K562 (cell line): ENCODE measurements at regions not wholly inside any gene's neighbourhood (a gene's known extent, or its start where the extent isn't known, plus 50 kb on each side); places are given as distances from the start of the nearest gene placed in this dataset.

ENCODE experiments used
- CREB1 ChIP-seq, 2 experiments: sonication (generic) in 1 of 2; formaldehyde crosslinking in 1 of 2; IDR thresholded peaks; 2 replicates each; pipeline versions ENCODE4 v1.6.1 to v1.8.0; 2012 to 2022; ENCODE audit warnings: inconsistent platforms in 1 of 2, mild to moderate bottlenecking in 1 of 2, missing genetic modification reagents in 1 of 2, moderate library complexity in 1 of 2
- ETV6 ChIP-seq, 3 experiments: fragments of 150-350 bp in 1 of 3; sonication (generic) in 1 of 3; formaldehyde crosslinking in 1 of 3; IDR thresholded peaks; 2 replicates each; pipeline versions ENCODE4 v1.6.1 to v1.8.0; 2014 to 2022; ENCODE audit warnings: borderline replicate concordance in 2 of 3, low read depth in 2 of 3, antibody characterized with exemption in 1 of 3, low read length in 1 of 3, mild to moderate bottlenecking in 1 of 3, missing genetic modification reagents in 1 of 3
- FOXA1 ChIP-seq: fragments of 450-650 bp; IDR thresholded peaks from 2 replicates; pipeline ENCODE4 v1.6.1; 2016; ENCODE audit warnings: mild to moderate bottlenecking, borderline replicate concordance
- KDM1A ChIP-seq, 2 experiments: fragments of 450-650 bp; IDR thresholded peaks; 2 replicates each; pipeline ENCODE4 v1.6.1; 2016; ENCODE audit warnings: mild to moderate bottlenecking in 2 of 2
- MLX ChIP-seq, 2 experiments: fragments of 450-650 bp in 1 of 2; sonication (generic) in 1 of 2; formaldehyde crosslinking; conservative IDR thresholded peaks; 2 replicates each; pipeline versions ENCODE4 v1.4.0 to v1.8.1; 2020 to 2022; ENCODE audit warnings: mild to moderate bottlenecking in 1 of 2, missing genetic modification reagents in 1 of 2
- STAT6 ChIP-seq: sonication (generic); formaldehyde crosslinking; IDR thresholded peaks from 2 replicates; pipeline ENCODE4 v1.8.1; 2023; ENCODE audit warnings: mild to moderate bottlenecking, missing genetic modification reagents
- TAF1 ChIP-seq: IDR thresholded peaks from 2 replicates; pipeline ENCODE4 v1.6.1; 2011; ENCODE audit warnings: mild to moderate bottlenecking, low read length, moderate library complexity; ENCODE audit not compliant: insufficient read depth, control insufficient read depth, severe bottlenecking; ENCODE audit errors: extremely low read depth
- THRA ChIP-seq: fragments of 450-650 bp; IDR thresholded peaks from 2 replicates; pipeline ENCODE4 v1.6.1; 2017; ENCODE audit warnings: mild to moderate bottlenecking, moderate library complexity
- YY1 ChIP-seq, 3 experiments: IDR thresholded peaks; 2 replicates each; pipeline ENCODE4 v1.6.1; 2011; ENCODE audit warnings: low read length in 2 of 3, mild to moderate bottlenecking in 2 of 3, moderate library complexity in 2 of 3, borderline replicate concordance in 1 of 3, control low read depth in 1 of 3, low read depth in 1 of 3; ENCODE audit not compliant: insufficient read depth in 3 of 3, insufficient replicate concordance in 2 of 3, control insufficient read depth in 1 of 3, insufficient read length in 1 of 3; ENCODE audit errors: extremely low read depth in 1 of 3
- ZFP36 ChIP-seq: fragments of 150-350 bp; IDR thresholded peaks from 2 replicates; pipeline ENCODE4 v1.6.1; 2018; ENCODE audit warnings: low read length, low read depth; ENCODE audit not compliant: partially characterized antibody

- TF ChIP-seq ETV6 (IDR thresholded peaks at IDR 0.05; ENCODE audit: borderline replicate concordance in 1 of 2, low read depth in 2 of 2, low read length in 1 of 2), result no peak
- no peak for TF ChIP-seq ETV6 (CRISPR knock-in tag; IDR thresholded peaks at IDR 0.05; ENCODE audit: borderline replicate concordance)
- no peak for TF ChIP-seq KDM1A (IDR thresholded peaks at IDR 0.05)
- no peak for TF ChIP-seq MLX (CRISPR knock-in tag; conservative IDR thresholded peaks at IDR 0.05)
- no peak for TF ChIP-seq YY1 (IDR thresholded peaks at IDR 0.05; ENCODE audit: borderline replicate concordance in 1 of 3, control insufficient read depth in 1 of 3, extremely low read depth in 1 of 3, insufficient read depth in 3 of 3, insufficient read length in 1 of 3, insufficient replicate concordance in 2 of 3, low read depth in 1 of 3, low read length in 2 of 3)
- TF ChIP-seq TAF1, result no peak
- TF ChIP-seq ZFP36, result no peak
- no peak for TF ChIP-seq CREB1 (IDR thresholded peaks at IDR 0.05)
- TF ChIP-seq CREB1 (CRISPR knock-in tag; IDR thresholded peaks at IDR 0.05), result no peak
- TF ChIP-seq STAT6, result no peak
- no peak for TF ChIP-seq FOXA1
- TF ChIP-seq THRA, result no peak
Measured at GRCh38 chr10:57825015-57825414, 442.7 kb downstream of the IPMK start.
